Tibial nerve (tissue), 4 donors: ENCODE measurements at regions not wholly inside any gene's neighbourhood (a gene's known extent, or its start where the extent isn't known, plus 50 kb on each side); places are given as distances from the start of the nearest gene placed in this dataset.

Experiments
- DNase-seq, 2 donors: peaks; one replicate each; pipeline ENCODE4 v3.0.0-alpha.2; 2019; ENCODE audit warnings: low spot score in 2 of 2
- H3K27ac ChIP-seq, 4 donors: fragments of 200-600 bp; sonication (generic) in 3 of 4; one replicate each; pipeline ENCODE4 v1.5.1; 2017 to 2019; ENCODE audit warnings: mild to moderate bottlenecking in 1 of 4
- H3K27me3 ChIP-seq, 2 donors: fragments of 200-600 bp; sonication (generic) in 1 of 2; one replicate each; pipeline versions ENCODE4 v1.5.1 to v1.6.0; 2017 to 2019
- H3K36me3 ChIP-seq, 3 donors: fragments of 200-600 bp; sonication (generic); one replicate each; pipeline ENCODE4 v1.5.1; 2018 to 2019
- H3K4me1 ChIP-seq, 4 donors: fragments of 200-600 bp; sonication (generic) in 3 of 4; one replicate each; pipeline ENCODE4 v1.5.1; 2017 to 2019
- H3K4me3 ChIP-seq, 4 donors: fragments of 200-600 bp; sonication (generic) in 3 of 4; one replicate each; pipeline ENCODE4 v1.5.1; 2017 to 2019; ENCODE audit warnings: mild to moderate bottlenecking in 1 of 4, moderate library complexity in 1 of 4
- H3K9me3 ChIP-seq, 4 donors: fragments of 200-600 bp; sonication (generic) in 3 of 4; one replicate each; pipeline ENCODE4 v1.5.1; 2017 to 2019
- EP300 ChIP-seq, 2 donors: sonication (generic); formaldehyde crosslinking; IDR thresholded peaks; one replicate each; pipeline ENCODE4 v1.6.1; 2017; ENCODE audit warnings: antibody characterized with exemption in 2 of 2, mild to moderate bottlenecking in 1 of 2
- POLR2A ChIP-seq, 2 donors: fragments of 450-650 bp; IDR thresholded peaks; one replicate each; pipeline ENCODE4 v1.6.1; 2017; ENCODE audit warnings: antibody characterized with exemption in 2 of 2, mild to moderate bottlenecking in 2 of 2, moderate library complexity in 2 of 2
- WGBS, 2 donors: methylation state at CpG; one replicate each; pipeline ENCODE4 v1.1.5; 2018; 5-methylcytosine and 5-hydroxymethylcytosine counted together
- TF ChIP-seq, protein P1 (sequence below), 5 experiments: fragments of 200-600 bp in 3 of 5; fragments of 450-650 bp in 2 of 5; sonication (generic) in 3 of 5; IDR thresholded peaks; one replicate each; pipeline ENCODE4 v1.5.1; 2016 to 2019; ENCODE audit warnings: antibody characterized with exemption in 5 of 5, mild to moderate bottlenecking in 3 of 5, moderate library complexity in 2 of 5

DNA sequence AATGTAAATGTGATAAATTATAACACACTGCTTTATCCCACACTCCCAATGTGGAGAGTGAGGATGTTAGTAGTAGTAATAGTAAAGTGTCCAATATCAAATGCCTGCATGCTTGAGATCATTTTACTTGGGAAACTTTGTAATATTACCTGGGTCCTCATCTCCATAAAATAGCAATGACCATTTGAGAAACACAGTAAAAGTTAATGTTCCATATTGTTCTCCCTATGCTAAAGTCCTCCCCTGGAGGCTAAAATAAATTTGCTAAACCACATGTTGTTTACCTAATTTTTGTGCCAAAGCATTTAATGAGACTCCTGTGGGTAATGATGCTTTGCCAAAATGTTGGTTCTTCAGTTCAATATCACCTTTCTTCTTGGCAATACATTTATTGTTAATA lies 291.2 kb downstream of the CDH10 start:
- TF ChIP-seq POLR2A (IDR thresholded peaks at IDR 0.05) = no peak
- Histone ChIP-seq H3K4me1 (no peaks in the 10 kb centered on the region), H3K4me3 (no peak overlapping the region), H3K9me3 (no peaks in the 10 kb centered on the region), H3K27ac (no peak overlapping the region), H3K27me3 (no peaks in the 10 kb centered on the region), H3K36me3 (no peaks in the 10 kb centered on the region)
- no peak for DNase-seq

DNA sequence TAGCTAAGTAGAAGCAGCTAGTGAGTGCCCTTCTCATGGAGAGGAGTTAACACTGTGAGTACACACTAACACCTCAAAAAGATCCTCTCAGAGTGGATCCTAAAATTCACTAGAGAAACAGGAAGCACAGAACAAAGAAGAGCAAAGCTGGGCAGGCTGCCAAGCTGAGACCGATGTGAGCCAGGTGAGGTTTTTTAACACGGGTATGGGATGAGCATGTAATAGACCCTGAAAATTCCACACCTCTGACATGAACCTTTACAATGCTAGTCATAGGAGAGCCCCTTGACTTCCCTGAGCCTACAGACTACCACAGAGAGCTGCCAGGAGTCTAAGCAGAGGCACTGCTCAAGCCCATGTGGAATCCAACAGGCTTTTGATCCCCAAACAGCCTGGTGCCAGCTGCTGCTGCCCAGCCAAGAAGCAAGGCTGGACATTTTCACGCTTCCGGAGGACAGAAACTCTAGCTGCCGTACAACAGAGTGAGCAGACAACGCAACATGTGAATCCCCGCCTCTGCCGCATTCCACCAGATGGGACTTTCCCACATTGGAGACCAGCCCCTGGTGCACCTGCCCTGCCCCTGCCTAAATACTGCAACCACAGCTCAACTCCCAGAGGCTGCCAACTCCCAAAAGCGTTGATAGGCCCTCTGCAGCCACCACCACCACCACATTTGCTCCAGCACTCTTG lies 280.8 kb downstream of the CDH10 start:
- H3K9me3 ChIP-seq = no peaks in the 10 kb centered on the region
- H3K27ac ChIP-seq = no peak overlapping the region
- no peaks in the 10 kb centered on the region for H3K4me1 ChIP-seq
- WGBS, 2 donors = 88 to 89% methylated on average over 9 of the region's 9 CpGs
- TF ChIP-seq EP300 (IDR thresholded peaks at IDR 0.05) (no peak), POLR2A (IDR thresholded peaks at IDR 0.05) (no peak)
- TF ChIP-seq, protein P1, sequence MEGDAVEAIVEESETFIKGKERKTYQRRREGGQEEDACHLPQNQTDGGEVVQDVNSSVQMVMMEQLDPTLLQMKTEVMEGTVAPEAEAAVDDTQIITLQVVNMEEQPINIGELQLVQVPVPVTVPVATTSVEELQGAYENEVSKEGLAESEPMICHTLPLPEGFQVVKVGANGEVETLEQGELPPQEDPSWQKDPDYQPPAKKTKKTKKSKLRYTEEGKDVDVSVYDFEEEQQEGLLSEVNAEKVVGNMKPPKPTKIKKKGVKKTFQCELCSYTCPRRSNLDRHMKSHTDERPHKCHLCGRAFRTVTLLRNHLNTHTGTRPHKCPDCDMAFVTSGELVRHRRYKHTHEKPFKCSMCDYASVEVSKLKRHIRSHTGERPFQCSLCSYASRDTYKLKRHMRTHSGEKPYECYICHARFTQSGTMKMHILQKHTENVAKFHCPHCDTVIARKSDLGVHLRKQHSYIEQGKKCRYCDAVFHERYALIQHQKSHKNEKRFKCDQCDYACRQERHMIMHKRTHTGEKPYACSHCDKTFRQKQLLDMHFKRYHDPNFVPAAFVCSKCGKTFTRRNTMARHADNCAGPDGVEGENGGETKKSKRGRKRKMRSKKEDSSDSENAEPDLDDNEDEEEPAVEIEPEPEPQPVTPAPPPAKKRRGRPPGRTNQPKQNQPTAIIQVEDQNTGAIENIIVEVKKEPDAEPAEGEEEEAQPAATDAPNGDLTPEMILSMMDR (IDR thresholded peaks at IDR 0.05) = no peak
- no peaks in the 10 kb centered on the region for H3K27me3 ChIP-seq
- no peak for DNase-seq
- H3K36me3 ChIP-seq = no peaks in the 10 kb centered on the region
- H3K4me3 ChIP-seq = no peak overlapping the region

DNA sequence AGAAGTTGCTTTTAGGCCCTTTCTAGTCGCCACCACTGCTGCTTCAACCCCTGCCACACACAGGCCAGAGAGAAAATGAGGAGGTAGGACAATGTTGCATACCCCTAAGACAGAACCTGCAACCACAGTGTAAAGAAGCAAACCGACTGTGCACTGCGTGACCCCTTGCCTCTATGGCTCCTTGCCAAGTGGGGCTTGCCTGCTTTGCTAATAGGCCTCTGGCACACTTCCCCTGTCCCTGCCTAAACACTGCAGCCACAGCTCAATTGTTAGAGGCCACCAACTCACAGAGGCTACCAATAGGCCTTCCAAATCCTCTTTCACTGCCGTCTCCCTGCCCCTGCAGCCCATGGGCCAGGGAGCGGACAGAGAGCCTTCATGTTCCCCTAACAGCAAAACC lies 280.1 kb downstream of the CDH10 start:
- 70 to 79% methylated on average over 2 to 4 of the region's 5 CpGs for WGBS, 2 donors

DNA sequence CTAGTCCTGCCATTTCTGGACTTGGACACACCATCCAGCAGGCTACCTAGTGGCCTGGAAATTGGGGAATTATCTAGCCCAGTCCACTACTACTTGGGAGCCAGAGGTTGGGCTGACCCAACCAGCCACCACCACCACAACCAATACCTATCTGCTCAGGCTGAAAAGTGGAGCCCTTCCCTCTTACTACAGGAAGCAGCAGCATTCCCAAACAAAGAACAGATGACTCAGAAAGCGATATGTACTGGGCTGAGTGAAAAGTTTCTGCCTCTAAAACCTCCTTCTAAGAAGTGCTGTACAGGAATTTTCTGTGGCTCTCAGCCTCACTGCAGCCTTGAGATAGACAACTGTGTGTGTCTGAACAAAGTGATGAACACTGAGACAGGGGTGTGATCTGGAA lies 279.4 kb downstream of the CDH10 start:
- H3K4me3 ChIP-seq = no peak overlapping the region
- no peak overlapping the region for H3K27ac ChIP-seq
- no peak for DNase-seq
- no peaks in the 10 kb centered on the region for H3K9me3 ChIP-seq
- TF ChIP-seq EP300 (IDR thresholded peaks at IDR 0.05) (no peak), POLR2A (IDR thresholded peaks at IDR 0.05) (no peak)
- TF ChIP-seq, protein P1 (IDR thresholded peaks at IDR 0.05) = no peak
- no peaks in the 10 kb centered on the region for H3K4me1 ChIP-seq
- H3K36me3 ChIP-seq = no peaks in the 10 kb centered on the region
- no peaks in the 10 kb centered on the region for H3K27me3 ChIP-seq
- WGBS, 2 donors = 67 to 93% methylated on average over 1 of the region's 1 CpG

More for the DNA sequence above, 280.1 kb downstream of the CDH10 start:
- H3K36me3 ChIP-seq = no peaks in the 10 kb centered on the region
- no peaks in the 10 kb centered on the region for H3K27me3 ChIP-seq
- TF ChIP-seq EP300 (IDR thresholded peaks at IDR 0.05) (no peak), POLR2A (IDR thresholded peaks at IDR 0.05) (no peak)
- TF ChIP-seq, protein P1 (IDR thresholded peaks at IDR 0.05) = no peak
- DNase-seq = no peak
- no peak overlapping the region for H3K27ac ChIP-seq
- H3K4me1 ChIP-seq = no peaks in the 10 kb centered on the region
- no peak overlapping the region for H3K4me3 ChIP-seq
- no peaks in the 10 kb centered on the region for H3K9me3 ChIP-seq

DNA sequence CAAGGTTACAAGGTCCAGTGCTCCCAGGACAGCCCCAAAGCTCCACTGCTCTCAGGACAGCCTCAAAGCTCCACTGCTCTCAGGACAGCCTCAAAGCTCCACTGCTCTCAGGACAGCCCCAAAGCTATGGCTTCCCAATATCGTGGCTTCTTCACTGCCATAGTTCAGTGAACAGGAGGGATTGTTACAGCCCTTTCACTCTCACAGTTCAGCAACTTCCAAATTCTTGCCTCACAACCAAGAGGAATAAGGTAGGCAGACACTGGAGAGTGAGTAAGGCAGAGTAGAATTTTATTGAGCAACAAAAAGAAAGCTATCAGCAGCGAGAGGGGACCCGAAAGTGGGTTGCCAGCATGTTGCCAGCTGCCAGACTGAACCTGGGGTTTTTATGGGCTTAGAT lies 277.6 kb downstream of the CDH10 start:
- DNase-seq = no peak
- Histone ChIP-seq H3K4me1 (no peaks in the 10 kb centered on the region), H3K9me3 (no peaks in the 10 kb centered on the region), H3K27ac (no peak overlapping the region), H3K4me3 (no peak overlapping the region), H3K27me3 (no peaks in the 10 kb centered on the region), H3K36me3 (no peaks in the 10 kb centered on the region)
- TF ChIP-seq, protein P1 (IDR thresholded peaks at IDR 0.05) = no peak
- TF ChIP-seq POLR2A (IDR thresholded peaks at IDR 0.05) = no peak
- TF ChIP-seq EP300 (IDR thresholded peaks at IDR 0.05) = no peak
- WGBS, 2 donors = 71 to 86% methylated on average over 3 of the region's 3 CpGs

DNA sequence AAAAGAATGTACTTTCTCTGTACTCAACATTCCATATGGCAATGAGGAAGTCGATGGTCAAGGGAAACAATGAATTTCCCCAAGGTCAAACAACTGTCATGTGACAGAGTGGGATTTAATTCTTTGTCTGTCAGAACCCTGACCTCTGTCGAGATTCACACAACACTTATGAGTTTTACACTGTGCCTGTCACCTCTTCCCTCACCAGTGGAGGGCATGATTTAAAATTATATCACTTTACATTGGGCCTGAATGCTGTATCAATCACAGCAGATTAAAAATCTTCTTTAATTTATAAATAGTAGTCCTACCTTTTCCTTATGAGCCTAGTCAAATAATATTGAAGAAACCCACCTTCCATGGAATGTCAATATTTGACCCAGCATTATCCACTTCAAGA lies 276.7 kb downstream of the CDH10 start:
- WGBS, 2 donors = 28 to 46% methylated on average over 2 of the region's 2 CpGs
- H3K4me1 ChIP-seq = no peaks in the 10 kb centered on the region
- H3K36me3 ChIP-seq = no peaks in the 10 kb centered on the region
- H3K27ac ChIP-seq = no peak overlapping the region
- TF ChIP-seq, protein P1 (IDR thresholded peaks at IDR 0.05) = no peak
- TF ChIP-seq POLR2A (IDR thresholded peaks at IDR 0.05) (no peak), EP300 (IDR thresholded peaks at IDR 0.05) (no peak)
- no peaks in the 10 kb centered on the region for H3K27me3 ChIP-seq
- no peak for DNase-seq
- H3K4me3 ChIP-seq = no peak overlapping the region
- no peaks in the 10 kb centered on the region for H3K9me3 ChIP-seq
